Lower leg skin (tissue), 3 donors: ENCODE measurements at regions not wholly inside any gene's neighbourhood (a gene's known extent, or its start where the extent isn't known, plus 50 kb on each side); places are given as distances from the start of the nearest gene placed in this dataset.

ENCODE experiments used
- POLR2A ChIP-seq, 2 donors: fragments of 450-650 bp; IDR thresholded peaks; one replicate each; pipeline ENCODE4 v1.6.1; 2016 to 2017; ENCODE audit warnings: antibody characterized with exemption in 2 of 2, mild to moderate bottlenecking in 1 of 2, moderate library complexity in 1 of 2
- TF ChIP-seq, protein P1 (sequence below), 3 donors: fragments of 450-650 bp; IDR thresholded peaks; one replicate each; pipeline ENCODE4 v1.5.1; 2016; ENCODE audit warnings: antibody characterized with exemption in 3 of 3, mild to moderate bottlenecking in 3 of 3, moderate library complexity in 2 of 3

GRCh38 chr2:106336108-106336507 is 132.1 kb downstream of the RGPD3 start:
- TF ChIP-seq, protein P1, sequence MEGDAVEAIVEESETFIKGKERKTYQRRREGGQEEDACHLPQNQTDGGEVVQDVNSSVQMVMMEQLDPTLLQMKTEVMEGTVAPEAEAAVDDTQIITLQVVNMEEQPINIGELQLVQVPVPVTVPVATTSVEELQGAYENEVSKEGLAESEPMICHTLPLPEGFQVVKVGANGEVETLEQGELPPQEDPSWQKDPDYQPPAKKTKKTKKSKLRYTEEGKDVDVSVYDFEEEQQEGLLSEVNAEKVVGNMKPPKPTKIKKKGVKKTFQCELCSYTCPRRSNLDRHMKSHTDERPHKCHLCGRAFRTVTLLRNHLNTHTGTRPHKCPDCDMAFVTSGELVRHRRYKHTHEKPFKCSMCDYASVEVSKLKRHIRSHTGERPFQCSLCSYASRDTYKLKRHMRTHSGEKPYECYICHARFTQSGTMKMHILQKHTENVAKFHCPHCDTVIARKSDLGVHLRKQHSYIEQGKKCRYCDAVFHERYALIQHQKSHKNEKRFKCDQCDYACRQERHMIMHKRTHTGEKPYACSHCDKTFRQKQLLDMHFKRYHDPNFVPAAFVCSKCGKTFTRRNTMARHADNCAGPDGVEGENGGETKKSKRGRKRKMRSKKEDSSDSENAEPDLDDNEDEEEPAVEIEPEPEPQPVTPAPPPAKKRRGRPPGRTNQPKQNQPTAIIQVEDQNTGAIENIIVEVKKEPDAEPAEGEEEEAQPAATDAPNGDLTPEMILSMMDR (IDR thresholded peaks at IDR 0.05), result no peak
- no peak for TF ChIP-seq POLR2A (IDR thresholded peaks at IDR 0.05)
